Endothelial cell (in vitro differentiated cells): ENCODE measurements at regions not wholly inside any gene's neighbourhood (a gene's known extent, or its start where the extent isn't known, plus 50 kb on each side); places are given as distances from the start of the nearest gene placed in this dataset.
"Not testable (repeated sequence)": the region's sequence is repeated elsewhere in the genome, so short reads cannot be mapped to it uniquely, and the experiment has no call there.

ENCODE experiments used
- DNase-seq: peaks from one replicate; pipeline ENCODE4 v3.0.0; 2021; ENCODE audit warnings: low spot score
- H3K27ac Mint-ChIP-seq: one replicate; pipeline ENCODE4 v1.8.0; 2021; ENCODE audit warnings: mixed read lengths, inconsistent platforms; ENCODE audit not compliant: unreplicated experiment
- H3K27me3 Mint-ChIP-seq: one replicate; pipeline ENCODE4 v1.8.0; 2021; ENCODE audit warnings: mild to moderate bottlenecking, moderate library complexity, mixed read lengths, inconsistent platforms; ENCODE audit not compliant: unreplicated experiment
- H3K36me3 Mint-ChIP-seq: one replicate; pipeline ENCODE4 v1.8.0; 2021; ENCODE audit warnings: mild to moderate bottlenecking, low read depth, mixed read lengths, inconsistent platforms; ENCODE audit not compliant: unreplicated experiment
- H3K4me1 Mint-ChIP-seq: one replicate; pipeline ENCODE4 v1.8.0; 2021; ENCODE audit warnings: mild to moderate bottlenecking, mixed read lengths, inconsistent platforms; ENCODE audit not compliant: unreplicated experiment
- H3K4me3 Mint-ChIP-seq: one replicate; pipeline ENCODE4 v1.8.0; 2021; ENCODE audit warnings: mild to moderate bottlenecking, mixed read lengths, inconsistent platforms; ENCODE audit not compliant: unreplicated experiment
- H3K9me3 Mint-ChIP-seq: one replicate; pipeline ENCODE4 v1.8.0; 2021; ENCODE audit warnings: mixed read lengths, inconsistent platforms; ENCODE audit not compliant: unreplicated experiment
- TF ChIP-seq, protein P1 (sequence below): fragments of 200-600 bp; sonication (generic); IDR thresholded peaks from one replicate; pipeline ENCODE4 v1.5.0; 2021; ENCODE audit warnings: antibody characterized with exemption; ENCODE audit not compliant: unreplicated experiment

DNA sequence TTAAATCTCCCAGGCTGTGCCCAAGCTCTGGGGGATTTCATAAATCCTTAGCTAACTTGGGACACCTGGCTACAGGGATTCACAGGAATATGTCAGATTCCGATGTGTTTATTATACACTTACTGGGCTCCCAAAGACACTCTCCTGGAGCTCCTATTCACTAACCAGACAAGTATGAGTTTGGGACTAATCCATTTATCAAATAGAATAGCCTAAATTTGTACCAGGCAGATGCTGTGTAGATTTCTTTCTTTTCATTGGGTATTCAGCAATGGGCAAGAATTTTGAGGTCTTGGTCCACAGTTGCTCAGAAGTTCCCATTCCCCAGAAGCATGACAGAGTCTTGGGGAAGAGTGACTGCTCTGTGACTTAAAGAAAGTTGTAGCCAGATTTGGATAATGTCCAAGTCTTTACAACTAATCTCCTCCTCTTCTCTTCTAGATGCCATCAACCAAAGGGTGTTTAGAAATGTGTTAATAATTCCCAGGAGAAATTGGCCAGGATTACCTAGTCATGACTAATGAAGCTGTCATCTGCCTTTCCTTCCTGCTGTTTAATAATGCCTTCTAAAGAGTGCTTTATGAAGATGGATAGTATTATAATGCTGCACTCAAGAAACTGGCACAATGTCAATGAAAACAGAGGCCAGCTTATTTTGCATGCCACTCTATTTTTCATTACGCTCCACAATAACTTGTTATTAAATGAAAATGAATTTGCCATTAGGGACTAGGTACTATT, 120.9 kb downstream of the CHIC2 start:
- Mint-ChIP-seq H3K27me3 (no peaks in the 10 kb centered on the region), H3K9me3 (no peaks in the 10 kb centered on the region), H3K4me1 (no peaks in the 10 kb centered on the region), H3K36me3 (peaks cover 9% of the 10 kb centered on the region), H3K27ac (no peak overlapping the region), H3K4me3 (no peak overlapping the region)
- TF ChIP-seq, protein P1, sequence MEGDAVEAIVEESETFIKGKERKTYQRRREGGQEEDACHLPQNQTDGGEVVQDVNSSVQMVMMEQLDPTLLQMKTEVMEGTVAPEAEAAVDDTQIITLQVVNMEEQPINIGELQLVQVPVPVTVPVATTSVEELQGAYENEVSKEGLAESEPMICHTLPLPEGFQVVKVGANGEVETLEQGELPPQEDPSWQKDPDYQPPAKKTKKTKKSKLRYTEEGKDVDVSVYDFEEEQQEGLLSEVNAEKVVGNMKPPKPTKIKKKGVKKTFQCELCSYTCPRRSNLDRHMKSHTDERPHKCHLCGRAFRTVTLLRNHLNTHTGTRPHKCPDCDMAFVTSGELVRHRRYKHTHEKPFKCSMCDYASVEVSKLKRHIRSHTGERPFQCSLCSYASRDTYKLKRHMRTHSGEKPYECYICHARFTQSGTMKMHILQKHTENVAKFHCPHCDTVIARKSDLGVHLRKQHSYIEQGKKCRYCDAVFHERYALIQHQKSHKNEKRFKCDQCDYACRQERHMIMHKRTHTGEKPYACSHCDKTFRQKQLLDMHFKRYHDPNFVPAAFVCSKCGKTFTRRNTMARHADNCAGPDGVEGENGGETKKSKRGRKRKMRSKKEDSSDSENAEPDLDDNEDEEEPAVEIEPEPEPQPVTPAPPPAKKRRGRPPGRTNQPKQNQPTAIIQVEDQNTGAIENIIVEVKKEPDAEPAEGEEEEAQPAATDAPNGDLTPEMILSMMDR, result no peak
- no peak for DNase-seq

- TF ChIP-seq, protein P1, result no peak
- no peaks in the 10 kb centered on the region for H3K9me3 Mint-ChIP-seq
Observed at GRCh38 chr4:53942712-53943111, 121.7 kb downstream of the CHIC2 start.

GRCh38 chr4:53941331-53941730, 123.1 kb downstream of the CHIC2 start:
- H3K4me1 Mint-ChIP-seq, result no peaks in the 10 kb centered on the region
- no peak for DNase-seq
- H3K9me3 Mint-ChIP-seq, result no peaks in the 10 kb centered on the region
- H3K4me3 Mint-ChIP-seq, result no peak overlapping the region
- H3K36me3 Mint-ChIP-seq, result peaks cover 9% of the 10 kb centered on the region
- TF ChIP-seq, protein P1, result no peak
- H3K27me3 Mint-ChIP-seq, result no peaks in the 10 kb centered on the region
- no peak overlapping the region for H3K27ac Mint-ChIP-seq

More at GRCh38 chr4:53942712-53943111, 121.7 kb downstream of the CHIC2 start:
- Mint-ChIP-seq H3K4me1 (no peaks in the 10 kb centered on the region), H3K27ac (no peak overlapping the region), H3K36me3 (peaks cover 9% of the 10 kb centered on the region), H3K4me3 (no peak overlapping the region), H3K27me3 (no peaks in the 10 kb centered on the region)
- DNase-seq, result no peak

DNA sequence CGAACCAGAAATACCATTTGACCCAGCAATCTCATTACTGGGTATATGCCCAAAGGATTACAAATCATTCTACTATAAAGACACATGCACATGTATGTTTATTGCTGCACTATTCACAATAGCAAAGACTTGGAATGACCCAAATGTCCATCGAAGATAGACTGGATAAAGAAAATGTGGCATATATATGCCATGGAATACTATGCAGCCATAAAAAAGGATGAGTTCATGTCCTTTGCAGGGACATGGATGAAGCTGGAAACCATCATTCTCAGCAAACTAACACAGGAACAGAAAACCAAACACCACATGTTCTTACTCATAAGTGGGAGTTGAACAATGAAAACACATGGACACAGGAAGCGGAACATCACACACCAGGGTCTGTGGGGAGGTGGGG, 124.5 kb downstream of the CHIC2 start:
- not testable (repeated sequence) for H3K27me3 Mint-ChIP-seq, H3K4me1 Mint-ChIP-seq, H3K4me3 Mint-ChIP-seq, H3K27ac Mint-ChIP-seq, H3K36me3 Mint-ChIP-seq, H3K9me3 Mint-ChIP-seq, DNase-seq

- no peak overlapping the region for H3K4me3 Mint-ChIP-seq
- peaks cover 9% of the 10 kb centered on the region for H3K36me3 Mint-ChIP-seq
- H3K27me3 Mint-ChIP-seq, result no peaks in the 10 kb centered on the region
- TF ChIP-seq, protein P1, result no peak
- DNase-seq, result no peak
- H3K4me1 Mint-ChIP-seq, result no peaks in the 10 kb centered on the region
- H3K9me3 Mint-ChIP-seq, result no peaks in the 10 kb centered on the region
- no peak overlapping the region for H3K27ac Mint-ChIP-seq
Observed at GRCh38 chr4:53937918-53938317, 126.5 kb downstream of the CHIC2 start.
